HCT116 (cell line): ENCODE measurements at regions not wholly inside any gene's neighbourhood (a gene's known extent, or its start where the extent isn't known, plus 50 kb on each side); places are given as distances from the start of the nearest gene placed in this dataset.
A peak's percentile ranks its signal among the peaks of the same experiment; 100 is the strongest.

Source experiments
- ATAC-seq: fragments of 200-7000 bp; cut with Tn5 transposase; 2 replicates; pipeline ENCODE4 v1.9.1; 2020; ENCODE audit warnings: mild to moderate bottlenecking, moderate library complexity
- BruUV-seq: library from RNA; stranded (reverse); fragments of 400-500 nt; replicated peaks from 2 replicates; lab custom pipeline; 2021; lab: Mats Ljungman, UMichigan
- CTCF ChIA-PET: fragments of 300-600 bp; sonication (Branson Sonifier 250); formaldehyde crosslinking; loops from one replicate; lab custom pipeline; 2021; ENCODE audit warnings: antibody characterized with exemption; lab: Charles Lee
- POLR2A ChIA-PET: fragments of 300-600, 350-600 bp; sonication (Branson Sonifier 250); formaldehyde crosslinking; loops from one replicate; lab custom pipeline; 2021; ENCODE audit warnings: antibody characterized with exemption; lab: Charles Lee
- RAD21 ChIA-PET, 2 experiments: fragments of 300-600 bp; sonication (Branson Sonifier 250); formaldehyde crosslinking; loops; one replicate each; lab custom pipeline; 2023; ENCODE audit warnings: low total read pairs in 2 of 2; ENCODE audit not compliant: uncharacterized antibody in 2 of 2, unreplicated experiment in 2 of 2, low non-redundant PET in 1 of 2; lab: Charles Lee
- DNase-seq: peaks from one replicate; pipeline ENCODE4 v3.0.0-alpha.2; 2010; ENCODE audit warnings: low read depth, low spot score
- H2AFZ ChIP-seq: fragments of 200-600 bp; shearing (Covaris generic), sonication (generic); 2 replicates; pipeline ENCODE4 v1.6.1; 2017; ENCODE audit warnings: low read depth, mixed run types, mixed read lengths, antibody characterized with exemption, low read length; ENCODE audit not compliant: poor library complexity, severe bottlenecking
- H3K27ac ChIP-seq: 2 replicates; pipeline ENCODE4 v1.5.1; 2012; ENCODE audit warnings: low read depth, low read length
- H3K27me3 ChIP-seq: fragments of 200-600 bp; sonication (generic); 2 replicates; pipeline ENCODE4 v1.6.1; 2016; ENCODE audit warnings: mixed run types, low read length, mixed read lengths; ENCODE audit not compliant: insufficient read depth
- H3K36me3 ChIP-seq, 2 experiments: fragments of 200-500 bp in 1 of 2; fragments of 200-600 bp in 1 of 2; sonication (Bioruptor generic) in 1 of 2; sonication (generic) in 1 of 2; 2 replicates each; pipeline versions ENCODE4 v1.5.1 to v1.6.1; 2014 to 2016; ENCODE audit warnings: low read length in 2 of 2, inconsistent platforms in 1 of 2, mixed read lengths in 1 of 2, mixed run types in 1 of 2; ENCODE audit not compliant: insufficient read depth in 2 of 2, control insufficient read depth in 1 of 2
- H3K4me1 ChIP-seq, 2 experiments: fragments of 200-600 bp in 1 of 2; sonication (generic) in 1 of 2; 2 replicates each; pipeline versions ENCODE4 v1.5.1 to v1.6.1; 2012 to 2017; ENCODE audit warnings: low read length in 2 of 2, inconsistent platforms in 1 of 2, mild to moderate bottlenecking in 1 of 2, mixed read lengths in 1 of 2, mixed run types in 1 of 2, moderate library complexity in 1 of 2; ENCODE audit not compliant: insufficient read depth in 2 of 2, control insufficient read depth in 1 of 2
- H3K4me2 ChIP-seq: fragments of 200-600 bp; sonication (generic); 2 replicates; pipeline ENCODE4 v1.6.1; 2017; ENCODE audit warnings: mixed run types, low read length, mixed read lengths
- H3K4me3 ChIP-seq, 2 experiments: fragments of 200-600 bp in 1 of 2; sonication (generic) in 1 of 2; replicated peaks in 1 of 2; 2 replicates each; pipeline ENCODE4 v1.5.1; 2011 to 2016; ENCODE audit warnings: low read length in 2 of 2, control low read depth in 1 of 2, low read depth in 1 of 2, mild to moderate bottlenecking in 1 of 2, mixed read lengths in 1 of 2, mixed run types in 1 of 2
- H3K79me2 ChIP-seq: fragments of 200-600 bp; sonication (generic); 2 replicates; pipeline ENCODE4 v1.6.1; 2017; ENCODE audit warnings: mild to moderate bottlenecking, mixed run types, low read length, moderate library complexity, mixed read lengths; ENCODE audit not compliant: insufficient read depth
- H3K9ac ChIP-seq: fragments of 200-600 bp; sonication (generic); 2 replicates; pipeline ENCODE4 v1.6.1; 2016; ENCODE audit warnings: low read length, mixed read lengths
- H3K9me2 ChIP-seq: fragments of 200-600 bp; sonication (generic), shearing (Covaris generic); 2 replicates; pipeline ENCODE4 v1.6.1; 2017; ENCODE audit warnings: mixed run types, mild to moderate bottlenecking, moderate library complexity; ENCODE audit not compliant: insufficient read depth
- H3K9me3 ChIP-seq, 2 experiments: fragments of 200-500 bp in 1 of 2; fragments of 200-600 bp in 1 of 2; sonication (Bioruptor generic) in 1 of 2; sonication (generic) in 1 of 2; 2 replicates each; pipeline ENCODE4 v1.6.1; 2014 to 2017; ENCODE audit warnings: low read length in 2 of 2, mixed read lengths in 2 of 2, inconsistent platforms in 1 of 2, low read depth in 1 of 2, mild to moderate bottlenecking in 1 of 2, mixed run types in 1 of 2, moderate library complexity in 1 of 2; ENCODE audit not compliant: control insufficient read depth in 1 of 2, insufficient read depth in 1 of 2
- H4K20me1 ChIP-seq: fragments of 200-600 bp; sonication (generic), shearing (Covaris generic); 2 replicates; pipeline ENCODE4 v1.6.1; 2017; ENCODE audit warnings: mixed run types, mild to moderate bottlenecking, moderate library complexity; ENCODE audit not compliant: insufficient read depth
- CTCF ChIP-seq, 3 experiments: fragments of 200-600 bp in 1 of 3; sonication (generic) in 1 of 3; IDR thresholded peaks in 2 of 3; conservative IDR thresholded peaks in 1 of 3; 2 replicates each; pipeline ENCODE4 v1.5.1; 2012 to 2017; ENCODE audit warnings: low read depth in 2 of 3, low read length in 2 of 3, antibody characterized with exemption in 1 of 3, borderline replicate concordance in 1 of 3, control low read depth in 1 of 3, mild to moderate bottlenecking in 1 of 3, mixed read lengths in 1 of 3, mixed run types in 1 of 3, moderate library complexity in 1 of 3; ENCODE audit not compliant: insufficient read depth in 1 of 3
- EZH2phosphoT487 ChIP-seq: fragments of 200-600 bp; IDR thresholded peaks from 2 replicates; pipeline ENCODE4 v1.6.1; 2018; ENCODE audit warnings: antibody characterized with exemption, borderline replicate concordance
- MAX ChIP-seq: IDR thresholded peaks from 2 replicates; pipeline ENCODE4 v1.6.1; 2012
- RAD21 ChIP-seq: IDR thresholded peaks from 2 replicates; pipeline ENCODE4 v1.6.1; 2012; ENCODE audit warnings: low read depth, mild to moderate bottlenecking
- intact Hi-C: fragments of 100-400 bp; cut with micrococcal nuclease; formaldehyde crosslinking; loops from 2 replicates; pipeline ENCODE4 v1.10.0; 2022

DNA sequence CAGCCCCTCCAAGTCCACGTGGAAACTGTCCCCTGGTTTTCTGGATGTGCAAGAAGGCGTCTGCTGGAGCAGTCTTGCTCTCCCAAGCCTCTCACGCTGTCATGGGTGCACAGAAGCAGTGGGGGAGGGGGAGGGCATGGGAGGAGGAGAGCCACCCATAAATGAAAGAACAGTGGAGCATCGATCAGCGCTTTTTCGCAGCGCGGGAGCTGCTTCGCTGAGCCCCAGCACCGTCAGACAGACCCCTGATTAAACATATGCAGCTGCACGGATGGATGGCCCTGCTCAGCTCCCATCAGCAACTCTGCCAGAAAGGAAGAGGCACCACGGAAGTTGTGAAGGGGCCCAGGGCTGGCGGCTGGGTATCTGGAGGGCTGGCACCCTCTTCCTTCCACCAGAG, 264.9 kb downstream of the UQCRFS1 start:
- H3K79me2 ChIP-seq = no peaks in the 10 kb centered on the region
- no peak for TF ChIP-seq RAD21
- TF ChIP-seq EZH2phosphoT487 = no peak
- no peak overlapping the region for H3K4me3 ChIP-seq
- peaks cover 5 to 18% of the 10 kb centered on the region in 2 experiments; a peak in 2 of 4 replicates for H3K9me3 ChIP-seq
- no peaks in the 10 kb centered on the region for H3K27me3 ChIP-seq
- H3K27ac ChIP-seq = no peak overlapping the region
- no peak overlapping the region for H3K9ac ChIP-seq
- BruUV-seq = no TSS peak
- no peak overlapping the region for H3K4me2 ChIP-seq
- ChIA-PET POLR2A (no interaction called here), CTCF (no interaction called here), RAD21 (no interaction called here)
- no peak for DNase-seq
- H3K9me2 ChIP-seq = no peaks in the 10 kb centered on the region
- no peaks in the 10 kb centered on the region for H3K36me3 ChIP-seq
- H4K20me1 ChIP-seq = no peaks in the 10 kb centered on the region
- no peak for ATAC-seq
- H3K4me1 ChIP-seq = no peaks in the 10 kb centered on the region
- H2AFZ ChIP-seq = no peak overlapping the region
- intact Hi-C loops = no loop called here

DNA sequence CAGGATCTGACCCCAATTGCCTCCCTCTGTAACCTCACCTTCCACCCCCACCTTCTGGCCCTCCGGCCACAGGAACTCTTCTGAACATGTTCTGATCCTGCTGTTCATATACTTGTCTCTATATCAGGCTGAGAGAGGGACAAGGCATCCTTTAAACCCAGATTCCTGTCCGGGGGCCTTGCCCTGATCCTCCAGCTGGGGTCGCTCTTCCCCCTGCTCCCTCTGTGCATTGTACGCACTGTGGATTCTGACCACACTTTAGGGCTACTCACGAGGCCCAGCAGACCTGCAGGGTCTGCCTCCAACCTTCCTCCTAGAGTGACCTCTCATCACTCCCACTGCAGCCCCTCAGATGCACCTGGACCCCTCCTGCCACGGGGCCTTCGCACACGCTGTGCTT, 269.3 kb downstream of the UQCRFS1 start:
- ATAC-seq = no peak
- Histone ChIP-seq H3K4me2 (no peak overlapping the region), H3K27ac (no peak overlapping the region), H3K9me3 (peaks cover 0 to 15% of the 10 kb centered on the region in 2 experiments; a peak in 2 of 4 replicates), H3K79me2 (no peaks in the 10 kb centered on the region), H3K4me1 (no peaks in the 10 kb centered on the region), H4K20me1 (no peaks in the 10 kb centered on the region), H3K27me3 (no peaks in the 10 kb centered on the region), H3K4me3 (no peak overlapping the region), H3K9me2 (no peaks in the 10 kb centered on the region), H3K9ac (no peak overlapping the region), H3K36me3 (no peaks in the 10 kb centered on the region), H2AFZ (no peak overlapping the region)
- no peak for DNase-seq
- intact Hi-C loops = no loop called here
- CTCF ChIA-PET = no interaction called here
- POLR2A ChIA-PET = no interaction called here
- RAD21 ChIA-PET = no interaction called here
- BruUV-seq = no TSS peak
- 0 out of 6 replicates have a peak, but pooled peaks of 1 of the 3 experiments have one; percentile 11 for TF ChIP-seq CTCF (IDR thresholded peaks at IDR 0.05 in 2 of 3, conservative IDR thresholded peaks at IDR 0.05 in 1 of 3; ENCODE audit: borderline replicate concordance in 1 of 3, insufficient read depth in 1 of 3, low read depth in 2 of 3, low read length in 2 of 3)
- TF ChIP-seq MAX = no peak
- TF ChIP-seq, all 23 proteins: peak for 1
